HL-60 (cell line): ENCODE measurements at regions not wholly inside any gene's neighbourhood (a gene's known extent, or its start where the extent isn't known, plus 50 kb on each side); places are given as distances from the start of the nearest gene placed in this dataset.

Source experiments
- CTCF ChIP-seq: IDR thresholded peaks from one replicate; pipeline ENCODE4 v1.5.1; 2011; ENCODE audit warnings: low read length, control low read depth, inconsistent platforms; ENCODE audit not compliant: insufficient read depth
- POLR2AphosphoS5 ChIP-seq: IDR thresholded peaks from 2 replicates; pipeline ENCODE4 v1.6.1; 2012; ENCODE audit warnings: low read depth

GRCh38 chr5:39584927-39585326 is 160.1 kb upstream of the DAB2 start:
- TF ChIP-seq CTCF (no peak), POLR2AphosphoS5 (no peak)
